HG03469 (cell line): ENCODE measurements at regions not wholly inside any gene's neighbourhood (a gene's known extent, or its start where the extent isn't known, plus 50 kb on each side); places are given as distances from the start of the nearest gene placed in this dataset.
"Not testable (repeated sequence)": the region's sequence is repeated elsewhere in the genome, so short reads cannot be mapped to it uniquely, and the experiment has no call there.

Experiments
- ATAC-seq: cut with Tn5 transposase; IDR thresholded peaks from one replicate; pipeline ENCODE4 v1.9.1; 2021; ENCODE audit warnings: mild to moderate bottlenecking, moderate library complexity, moderate number of reproducible peaks; ENCODE audit not compliant: unreplicated experiment

GRCh38 chr13:81051873-81052272, 710.9 kb upstream of the SPRY2 start:
- ATAC-seq: no peak

- no peak for ATAC-seq
These were observed 707.1 kb upstream of the SPRY2 start for GRCh38 chr13:81048026-81048461.

- no peak for ATAC-seq
These were observed 700.8 kb upstream of the SPRY2 start for GRCh38 chr13:81041761-81042160.

- no peak for ATAC-seq
These were observed 691.1 kb upstream of the SPRY2 start for GRCh38 chr13:81031996-81032395.

- no peak for ATAC-seq
These were observed 684.2 kb upstream of the SPRY2 start for GRCh38 chr13:81025091-81025490.

- no peak for ATAC-seq
These were observed 680.4 kb upstream of the SPRY2 start for GRCh38 chr13:81021284-81021840.

GRCh38 chr13:81020010-81020409, 679.1 kb upstream of the SPRY2 start:
- ATAC-seq: no peak

GRCh38 chr13:81018936-81019335, 678.0 kb upstream of the SPRY2 start:
- ATAC-seq: no peak

- no peak for ATAC-seq
These were observed 676.7 kb upstream of the SPRY2 start for GRCh38 chr13:81017513-81018152.

GRCh38 chr13:81012031-81012430, 671.1 kb upstream of the SPRY2 start:
- no peak for ATAC-seq

GRCh38 chr13:81001828-81002385, 661.0 kb upstream of the SPRY2 start:
- no peak for ATAC-seq

GRCh38 chr13:80998603-80999002, 657.7 kb upstream of the SPRY2 start:
- not testable (repeated sequence) for ATAC-seq

- ATAC-seq: no peak
These were observed 648.8 kb upstream of the SPRY2 start for GRCh38 chr13:80989747-80990146.

GRCh38 chr13:80989241-80989640, 648.3 kb upstream of the SPRY2 start:
- ATAC-seq: no peak

- ATAC-seq: no peak
These were observed 647.6 kb upstream of the SPRY2 start for GRCh38 chr13:80988391-80989151.

- ATAC-seq: peak; percentile 95
These were observed 638.2 kb upstream of the SPRY2 start for GRCh38 chr13:80979035-80979641.

- no peak for ATAC-seq
These were observed 636.2 kb upstream of the SPRY2 start for GRCh38 chr13:80977168-80977567.

- no peak for ATAC-seq
These were observed 635.0 kb upstream of the SPRY2 start for GRCh38 chr13:80975903-80976302.

- ATAC-seq: no peak
These were observed 632.8 kb upstream of the SPRY2 start for GRCh38 chr13:80973721-80974120.

GRCh38 chr13:80972857-80973478, 632.0 kb upstream of the SPRY2 start:
- no peak for ATAC-seq

- ATAC-seq: no peak
These were observed 624.2 kb upstream of the SPRY2 start for GRCh38 chr13:80965097-80965496.
